Tibial nerve (tissue), 4 donors: ENCODE measurements at regions not wholly inside any gene's neighbourhood (a gene's known extent, or its start where the extent isn't known, plus 50 kb on each side); places are given as distances from the start of the nearest gene placed in this dataset.

Experiments
- DNase-seq, 2 donors: peaks; one replicate each; pipeline ENCODE4 v3.0.0-alpha.2; 2019; ENCODE audit warnings: low spot score in 2 of 2
- H3K27ac ChIP-seq, 4 donors: fragments of 200-600 bp; sonication (generic) in 3 of 4; one replicate each; pipeline ENCODE4 v1.5.1; 2017 to 2019; ENCODE audit warnings: mild to moderate bottlenecking in 1 of 4
- H3K27me3 ChIP-seq, 2 donors: fragments of 200-600 bp; sonication (generic) in 1 of 2; one replicate each; pipeline versions ENCODE4 v1.5.1 to v1.6.0; 2017 to 2019
- H3K36me3 ChIP-seq, 3 donors: fragments of 200-600 bp; sonication (generic); one replicate each; pipeline ENCODE4 v1.5.1; 2018 to 2019
- H3K4me1 ChIP-seq, 4 donors: fragments of 200-600 bp; sonication (generic) in 3 of 4; one replicate each; pipeline ENCODE4 v1.5.1; 2017 to 2019
- H3K4me3 ChIP-seq, 4 donors: fragments of 200-600 bp; sonication (generic) in 3 of 4; one replicate each; pipeline ENCODE4 v1.5.1; 2017 to 2019; ENCODE audit warnings: mild to moderate bottlenecking in 1 of 4, moderate library complexity in 1 of 4
- H3K9me3 ChIP-seq, 4 donors: fragments of 200-600 bp; sonication (generic) in 3 of 4; one replicate each; pipeline ENCODE4 v1.5.1; 2017 to 2019
- CTCF ChIP-seq, 5 experiments: fragments of 200-600 bp in 3 of 5; fragments of 450-650 bp in 2 of 5; sonication (generic) in 3 of 5; IDR thresholded peaks; one replicate each; pipeline ENCODE4 v1.5.1; 2016 to 2019; ENCODE audit warnings: antibody characterized with exemption in 5 of 5, mild to moderate bottlenecking in 3 of 5, moderate library complexity in 2 of 5
- EP300 ChIP-seq, 2 donors: sonication (generic); formaldehyde crosslinking; IDR thresholded peaks; one replicate each; pipeline ENCODE4 v1.6.1; 2017; ENCODE audit warnings: antibody characterized with exemption in 2 of 2, mild to moderate bottlenecking in 1 of 2
- POLR2A ChIP-seq, 2 donors: fragments of 450-650 bp; IDR thresholded peaks; one replicate each; pipeline ENCODE4 v1.6.1; 2017; ENCODE audit warnings: antibody characterized with exemption in 2 of 2, mild to moderate bottlenecking in 2 of 2, moderate library complexity in 2 of 2
- WGBS, 2 donors: methylation state at CpG; one replicate each; pipeline ENCODE4 v1.1.5; 2018; 5-methylcytosine and 5-hydroxymethylcytosine counted together

GRCh38 chr5:143892271-143892670, 80.3 kb downstream of the HMHB1 start:
- H3K4me1 ChIP-seq = peaks cover 0 to 26% (median 5%) of the 10 kb centered on the region in 4 donors
- no peak for TF ChIP-seq EP300 (IDR thresholded peaks at IDR 0.05)
- TF ChIP-seq CTCF (IDR thresholded peaks at IDR 0.05) = no peak
- no peak for TF ChIP-seq POLR2A (IDR thresholded peaks at IDR 0.05)
- WGBS, 2 donors = 64 to 72% methylated on average over 1 of the region's 1 CpG
- no peak for DNase-seq
- H3K27ac ChIP-seq = no peak overlapping the region
- no peaks in the 10 kb centered on the region for H3K27me3 ChIP-seq
- H3K36me3 ChIP-seq = no peaks in the 10 kb centered on the region
- no peaks in the 10 kb centered on the region for H3K9me3 ChIP-seq
- H3K4me3 ChIP-seq = no peak overlapping the region

- H3K27ac ChIP-seq = no peak overlapping the region
- no peak for DNase-seq
- H3K9me3 ChIP-seq = no peaks in the 10 kb centered on the region
- no peaks in the 10 kb centered on the region for H3K27me3 ChIP-seq
- no peak for TF ChIP-seq CTCF (IDR thresholded peaks at IDR 0.05)
- no peak for TF ChIP-seq EP300 (IDR thresholded peaks at IDR 0.05)
- TF ChIP-seq POLR2A (IDR thresholded peaks at IDR 0.05) = no peak
- no peak overlapping the region for H3K4me3 ChIP-seq
- peaks cover 0 to 22% (median 3%) of the 10 kb centered on the region in 4 donors for H3K4me1 ChIP-seq
- 89 to 93% methylated on average over 2 of the region's 2 CpGs for WGBS, 2 donors
- H3K36me3 ChIP-seq = no peaks in the 10 kb centered on the region
Measured at GRCh38 chr5:143892908-143893307, 80.9 kb downstream of the HMHB1 start.

- H3K27me3 ChIP-seq = no peaks in the 10 kb centered on the region
- no peaks in the 10 kb centered on the region for H3K9me3 ChIP-seq
- TF ChIP-seq EP300 (IDR thresholded peaks at IDR 0.05) (no peak), CTCF (IDR thresholded peaks at IDR 0.05) (no peak), POLR2A (IDR thresholded peaks at IDR 0.05) (no peak)
- peaks cover 0 to 17% (median 0%) of the 10 kb centered on the region in 4 donors for H3K4me1 ChIP-seq
- no peaks in the 10 kb centered on the region for H3K36me3 ChIP-seq
- 88 to 91% methylated on average over 2 of the region's 2 CpGs for WGBS, 2 donors
- H3K4me3 ChIP-seq = no peak overlapping the region
- H3K27ac ChIP-seq = no peak overlapping the region
- no peak for DNase-seq
Measured at GRCh38 chr5:143893638-143894037, 81.7 kb downstream of the HMHB1 start.

- Histone ChIP-seq H3K4me1 (peaks cover 0 to 3% (median 0%) of the 10 kb centered on the region in 4 donors), H3K9me3 (no peaks in the 10 kb centered on the region), H3K27me3 (no peaks in the 10 kb centered on the region), H3K27ac (peak overlapping the region in 1 of 4 donors; percentile 44), H3K36me3 (no peaks in the 10 kb centered on the region), H3K4me3 (no peak overlapping the region)
- TF ChIP-seq POLR2A (IDR thresholded peaks at IDR 0.05) (no peak), CTCF (IDR thresholded peaks at IDR 0.05) (no peak), EP300 (IDR thresholded peaks at IDR 0.05) (no peak)
- DNase-seq = no peak
- WGBS, 2 donors = 76 to 94% methylated on average over 2 of the region's 2 CpGs
Measured at GRCh38 chr5:143896516-143896915, 84.6 kb downstream of the HMHB1 start.

GRCh38 chr5:143896966-143897365, 85.0 kb downstream of the HMHB1 start:
- Histone ChIP-seq H3K27ac (peak overlapping the region in 1 of 4 donors; percentile 45), H3K4me1 (peaks cover 0 to 3% (median 0%) of the 10 kb centered on the region in 4 donors), H3K27me3 (no peaks in the 10 kb centered on the region), H3K9me3 (no peaks in the 10 kb centered on the region), H3K4me3 (no peak overlapping the region), H3K36me3 (no peaks in the 10 kb centered on the region)
- no peak for DNase-seq
- TF ChIP-seq POLR2A (IDR thresholded peaks at IDR 0.05) (no peak), EP300 (IDR thresholded peaks at IDR 0.05) (no peak), CTCF (IDR thresholded peaks at IDR 0.05) (no peak)
